Hematopoietic multipotent progenitor cell treated with erythropoietin and hydrocortisone succinate and interleukin-3 and kit ligand, for 17 days (in vitro differentiated cells): ENCODE measurements at regions not wholly inside any gene's neighbourhood (a gene's known extent, or its start where the extent isn't known, plus 50 kb on each side); places are given as distances from the start of the nearest gene placed in this dataset.
"Not testable (repeated sequence)": the region's sequence is repeated elsewhere in the genome, so short reads cannot be mapped to it uniquely, and the experiment has no call there.

Experiments
- DNase-seq: peaks from one replicate; pipeline ENCODE4 v3.0.0-alpha.2; 2015; ENCODE audit warnings: low spot score

GRCh38 chr3:181609030-181609767, 102.5 kb upstream of the SOX2 start:
- DNase-seq, result no peak

GRCh38 chr3:181604267-181604666, 107.5 kb upstream of the SOX2 start:
- no peak for DNase-seq

- DNase-seq, result no peak
These were observed 115.6 kb upstream of the SOX2 start for GRCh38 chr3:181596126-181596525.

GRCh38 chr3:181590939-181591338, 120.8 kb upstream of the SOX2 start:
- not testable (repeated sequence) for DNase-seq

- DNase-seq, result no peak
These were observed 129.1 kb upstream of the SOX2 start for GRCh38 chr3:181582619-181583018.

- no peak for DNase-seq
These were observed 130.1 kb upstream of the SOX2 start for GRCh38 chr3:181581656-181582055.

GRCh38 chr3:181578743-181579142, 133.0 kb upstream of the SOX2 start:
- no peak for DNase-seq

GRCh38 chr3:181572432-181572831, 139.3 kb upstream of the SOX2 start:
- DNase-seq, result no peak

- DNase-seq, result no peak
These were observed 141.3 kb upstream of the SOX2 start for GRCh38 chr3:181570472-181570871.

- DNase-seq, result no peak
These were observed 142.3 kb upstream of the SOX2 start for GRCh38 chr3:181569356-181569940.

- no peak for DNase-seq
These were observed 143.0 kb upstream of the SOX2 start for GRCh38 chr3:181568693-181569092.

- no peak for DNase-seq
These were observed 143.5 kb upstream of the SOX2 start for GRCh38 chr3:181568248-181568647.

- DNase-seq, result no peak
These were observed 144.2 kb upstream of the SOX2 start for GRCh38 chr3:181567311-181568075.

- DNase-seq, result no peak
These were observed 146.3 kb upstream of the SOX2 start for GRCh38 chr3:181565416-181565815.

- no peak for DNase-seq
These were observed 147.5 kb upstream of the SOX2 start for GRCh38 chr3:181564222-181564621.

- no peak for DNase-seq
These were observed 150.3 kb upstream of the SOX2 start for GRCh38 chr3:181561139-181562031.

- DNase-seq, result no peak
These were observed 152.9 kb upstream of the SOX2 start for GRCh38 chr3:181558870-181559269.

- no peak for DNase-seq
These were observed 156.0 kb upstream of the SOX2 start for GRCh38 chr3:181555681-181556080.

GRCh38 chr3:181554233-181554765, 157.4 kb upstream of the SOX2 start:
- DNase-seq, result no peak

- DNase-seq, result no peak
These were observed 162.5 kb upstream of the SOX2 start for GRCh38 chr3:181549266-181549665.

GRCh38 chr3:181541414-181541813, 170.3 kb upstream of the SOX2 start:
- no peak for DNase-seq

GRCh38 chr3:181534781-181535221, 176.9 kb upstream of the SOX2 start:
- DNase-seq, result no peak
